PC-9 (cell line): ENCODE measurements at regions not wholly inside any gene's neighbourhood (a gene's known extent, or its start where the extent isn't known, plus 50 kb on each side); places are given as distances from the start of the nearest gene placed in this dataset.

ENCODE experiments used
- EZH2 ChIP-seq: fragments of 200-600 bp; sonication (generic); IDR thresholded peaks from 2 replicates; pipeline ENCODE4 v1.8.0; 2017; ENCODE audit warnings: antibody characterized with exemption, low read depth
- TF ChIP-seq, protein P1 (sequence below): fragments of 200-600 bp; sonication (generic); conservative IDR thresholded peaks from 2 replicates; pipeline ENCODE4 v1.6.1; 2017; ENCODE audit warnings: mixed run types, antibody characterized with exemption, mild to moderate bottlenecking, moderate library complexity

DNA sequence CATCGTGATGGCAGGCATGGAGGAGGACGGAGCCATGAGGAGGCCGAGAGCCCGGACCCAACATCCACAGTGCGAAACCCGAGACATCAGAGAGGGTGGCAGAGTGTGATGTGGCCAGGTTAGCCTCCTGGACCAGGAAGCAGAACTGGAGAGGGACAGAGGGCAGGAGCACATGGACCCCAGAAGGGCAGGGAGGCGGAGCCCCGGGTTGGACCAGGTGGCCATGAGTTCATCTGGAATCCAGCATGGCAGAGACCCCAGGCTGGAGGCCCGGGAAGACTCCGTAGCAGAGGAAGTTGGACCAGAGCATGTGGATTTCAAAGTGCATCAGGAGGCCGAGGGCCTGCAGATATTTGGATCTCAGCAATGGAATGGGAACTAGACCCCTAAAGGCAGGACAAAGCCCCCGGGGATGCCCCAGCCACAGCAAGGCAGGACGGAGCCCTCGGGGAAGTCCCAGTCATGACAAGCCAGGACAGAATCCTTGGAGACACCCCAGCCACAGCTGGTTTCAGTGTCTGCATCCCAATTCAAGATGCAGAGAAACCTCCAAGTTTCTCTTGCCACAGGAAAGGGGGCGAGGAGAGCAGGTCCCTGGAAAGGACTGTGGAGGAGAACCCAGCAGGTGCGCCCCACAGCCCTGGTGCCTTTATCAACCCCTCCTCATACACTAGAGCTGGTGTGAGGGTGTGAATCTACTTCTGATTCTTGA is 1393.4 kb downstream of the BRD1 start:
- TF ChIP-seq EZH2, result no peak
- TF ChIP-seq, protein P1, sequence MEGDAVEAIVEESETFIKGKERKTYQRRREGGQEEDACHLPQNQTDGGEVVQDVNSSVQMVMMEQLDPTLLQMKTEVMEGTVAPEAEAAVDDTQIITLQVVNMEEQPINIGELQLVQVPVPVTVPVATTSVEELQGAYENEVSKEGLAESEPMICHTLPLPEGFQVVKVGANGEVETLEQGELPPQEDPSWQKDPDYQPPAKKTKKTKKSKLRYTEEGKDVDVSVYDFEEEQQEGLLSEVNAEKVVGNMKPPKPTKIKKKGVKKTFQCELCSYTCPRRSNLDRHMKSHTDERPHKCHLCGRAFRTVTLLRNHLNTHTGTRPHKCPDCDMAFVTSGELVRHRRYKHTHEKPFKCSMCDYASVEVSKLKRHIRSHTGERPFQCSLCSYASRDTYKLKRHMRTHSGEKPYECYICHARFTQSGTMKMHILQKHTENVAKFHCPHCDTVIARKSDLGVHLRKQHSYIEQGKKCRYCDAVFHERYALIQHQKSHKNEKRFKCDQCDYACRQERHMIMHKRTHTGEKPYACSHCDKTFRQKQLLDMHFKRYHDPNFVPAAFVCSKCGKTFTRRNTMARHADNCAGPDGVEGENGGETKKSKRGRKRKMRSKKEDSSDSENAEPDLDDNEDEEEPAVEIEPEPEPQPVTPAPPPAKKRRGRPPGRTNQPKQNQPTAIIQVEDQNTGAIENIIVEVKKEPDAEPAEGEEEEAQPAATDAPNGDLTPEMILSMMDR, result no peak
